ACHN (cell line): ENCODE measurements at regions not wholly inside any gene's neighbourhood (a gene's known extent, or its start where the extent isn't known, plus 50 kb on each side); places are given as distances from the start of the nearest gene placed in this dataset.

Experiments used
- DNase-seq: peaks from one replicate; pipeline ENCODE4 v3.0.0-alpha.2; 2015
- in situ Hi-C: cut with HindIII; loops from 2 replicates; pipeline ENCODE4 v1.10.0; 2017; ENCODE audit warnings: low sequenced_read_pairs, low pct_ligation_motif_present, low pct_unique_long_range_greater_than_20kb

GRCh38 chr15:69628256-69629093, 175.9 kb downstream of the RPLP1 start:
- DNase-seq: no peak
- in situ Hi-C loops: no loop called here

GRCh38 chr15:69629631-69630161, 177.1 kb downstream of the RPLP1 start:
- DNase-seq: no peak
- in situ Hi-C loops: no loop called here

- no peak for DNase-seq
- in situ Hi-C loops: no loop called here
These were observed 178.4 kb downstream of the RPLP1 start for GRCh38 chr15:69631005-69631404.

DNA sequence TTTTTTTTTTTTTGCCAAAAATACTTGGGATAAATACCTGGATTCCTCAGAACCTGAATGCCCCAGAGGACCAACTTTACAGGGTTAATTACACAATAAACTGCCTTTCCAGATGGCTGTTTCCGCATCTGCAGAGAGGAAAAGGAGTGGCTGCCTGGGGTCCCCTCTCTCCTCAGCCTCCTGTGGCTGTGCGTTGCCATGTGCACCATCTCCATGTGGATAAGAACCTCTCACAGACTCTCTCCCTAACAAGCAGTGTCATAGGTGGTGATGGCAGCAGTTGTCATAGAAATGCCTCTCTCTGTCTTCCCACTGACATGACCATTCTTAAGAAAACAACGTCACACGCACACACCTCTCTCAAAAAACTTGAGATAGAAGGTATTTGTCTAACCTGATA, 179.4 kb downstream of the RPLP1 start:
- no peak for DNase-seq
- in situ Hi-C loops: no loop called here

- DNase-seq: no peak
- in situ Hi-C loops: no loop called here
These were observed 182.2 kb downstream of the RPLP1 start for GRCh38 chr15:69634860-69635259.

DNA sequence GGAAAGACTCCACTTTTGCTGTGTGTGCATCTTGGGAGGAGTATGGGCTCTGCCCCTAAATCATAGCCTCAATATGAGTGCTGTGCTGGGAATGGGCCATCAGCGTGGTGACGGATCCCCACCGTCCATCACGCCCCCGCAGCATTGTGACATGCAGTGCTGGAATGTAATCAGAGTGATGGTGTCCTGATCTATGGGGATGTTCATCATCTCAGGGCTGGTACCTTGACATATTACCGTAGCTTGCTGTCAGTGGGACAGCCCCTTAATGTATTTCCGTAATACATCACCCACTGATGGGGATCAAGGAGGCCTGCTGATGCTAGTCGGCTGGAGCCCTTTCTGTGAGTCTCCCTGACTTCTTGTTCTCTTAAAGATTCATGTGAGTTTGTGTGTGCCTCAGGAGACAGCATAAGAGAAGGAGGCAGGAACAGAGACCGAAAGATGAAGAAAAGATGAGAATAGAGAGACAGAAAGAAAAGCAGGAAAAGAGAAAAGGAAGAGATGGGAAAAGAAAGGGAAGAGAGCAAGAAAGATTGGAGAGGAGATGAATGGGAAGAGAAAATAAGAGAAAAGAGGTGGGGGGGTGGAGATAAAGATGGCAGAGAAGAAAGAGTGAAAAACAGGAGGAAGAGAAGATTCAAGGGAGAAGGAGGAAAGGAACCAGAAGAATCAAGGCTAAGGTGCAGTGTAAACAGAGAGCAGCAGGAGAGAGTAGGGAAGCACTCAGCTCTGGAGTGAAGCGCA, 183.7 kb downstream of the RPLP1 start:
- no peak for DNase-seq
- in situ Hi-C loops: no loop called here

DNA sequence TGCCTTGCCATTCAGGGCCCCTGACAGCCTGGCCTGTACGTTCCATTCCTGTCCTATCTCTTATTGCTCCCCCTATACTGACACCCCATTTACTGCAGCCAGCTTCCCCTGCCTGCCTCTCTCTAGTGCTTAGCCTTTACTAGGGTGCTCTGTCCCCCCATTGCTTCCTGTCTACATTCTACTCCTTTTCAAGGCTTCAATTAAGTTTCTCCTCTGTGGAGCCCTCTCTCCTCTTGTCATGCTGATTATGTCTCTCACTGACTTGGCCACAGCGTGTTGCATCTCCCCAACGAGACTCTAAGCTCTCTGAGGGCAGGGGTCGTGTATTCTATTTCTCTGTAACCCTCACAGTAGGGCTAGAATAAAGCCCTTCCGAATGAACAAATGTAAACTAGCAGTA, 185.2 kb downstream of the RPLP1 start:
- in situ Hi-C loops: no loop called here
- DNase-seq: no peak

GRCh38 chr15:69643476-69643875, 190.9 kb downstream of the RPLP1 start:
- in situ Hi-C loops: no loop called here
- no peak for DNase-seq

- no peak for DNase-seq
- in situ Hi-C loops: no loop called here
These were observed 191.4 kb downstream of the RPLP1 start for GRCh38 chr15:69643971-69644370.

DNA sequence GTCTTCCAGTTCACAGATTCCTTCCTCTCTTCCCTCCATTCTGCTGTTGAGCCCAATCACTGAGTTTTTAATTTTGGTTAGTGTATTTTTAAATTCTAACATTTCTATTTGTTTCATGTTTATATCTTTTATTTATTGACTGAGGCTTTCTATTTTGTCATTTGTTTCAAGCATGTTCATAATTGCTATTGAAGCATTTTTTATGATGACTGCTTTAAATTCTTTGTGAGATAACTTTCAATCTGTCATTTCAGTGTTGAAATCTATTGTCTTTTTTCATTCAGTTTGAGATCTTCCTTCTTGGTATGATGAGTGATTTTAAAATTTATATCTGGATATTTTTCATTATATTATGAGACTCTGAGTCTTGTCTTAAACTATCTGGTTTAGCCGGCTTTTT, 192.3 kb downstream of the RPLP1 start:
- DNase-seq: no peak
- in situ Hi-C loops: no loop called here

DNA sequence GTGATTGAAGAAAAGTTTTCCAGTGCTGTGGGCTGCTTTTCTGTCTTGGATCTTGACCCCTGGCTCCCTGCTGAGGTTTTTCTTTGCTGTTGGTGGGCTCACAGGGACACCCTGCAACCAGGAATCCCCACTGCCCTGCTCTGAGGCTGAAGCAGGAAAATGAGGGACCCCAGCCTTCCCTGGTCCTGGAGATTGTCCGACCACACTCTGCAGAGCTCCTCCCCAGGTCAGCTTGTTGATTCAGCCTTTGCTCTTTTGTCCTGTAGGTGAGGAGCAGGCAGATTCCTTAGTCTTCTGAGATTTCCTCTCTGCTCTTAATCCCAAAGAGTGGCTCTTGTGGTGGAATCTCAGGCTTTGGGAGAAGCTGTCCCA, 194.5 kb downstream of the RPLP1 start:
- DNase-seq: no peak
- in situ Hi-C loops: no loop called here

GRCh38 chr15:69648212-69648611, 195.6 kb downstream of the RPLP1 start:
- no peak for DNase-seq
- in situ Hi-C loops: no loop called here

- no peak for DNase-seq
- in situ Hi-C loops: no loop called here
These were observed 196.4 kb downstream of the RPLP1 start for GRCh38 chr15:69648775-69649735.

DNA sequence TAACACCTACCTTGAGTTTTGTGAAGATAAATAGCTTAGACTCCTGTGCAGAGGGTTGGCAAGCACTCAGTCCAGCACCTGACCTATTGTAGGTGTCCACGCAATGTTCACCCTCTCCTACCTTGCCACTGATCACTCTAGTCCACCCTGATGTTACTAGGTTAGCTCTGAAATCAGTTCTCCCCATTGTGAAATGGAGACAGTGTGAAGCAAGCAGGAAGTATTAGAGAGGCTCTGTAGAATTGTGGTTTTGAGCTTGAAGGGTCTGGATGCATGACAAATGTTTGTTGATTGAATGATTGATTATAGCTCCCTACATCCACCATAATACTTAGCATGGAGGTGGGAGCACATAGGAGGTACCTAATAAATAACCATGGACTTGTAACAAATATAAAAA, 199.7 kb downstream of the RPLP1 start:
- in situ Hi-C loops: no loop called here
- no peak for DNase-seq

DNA sequence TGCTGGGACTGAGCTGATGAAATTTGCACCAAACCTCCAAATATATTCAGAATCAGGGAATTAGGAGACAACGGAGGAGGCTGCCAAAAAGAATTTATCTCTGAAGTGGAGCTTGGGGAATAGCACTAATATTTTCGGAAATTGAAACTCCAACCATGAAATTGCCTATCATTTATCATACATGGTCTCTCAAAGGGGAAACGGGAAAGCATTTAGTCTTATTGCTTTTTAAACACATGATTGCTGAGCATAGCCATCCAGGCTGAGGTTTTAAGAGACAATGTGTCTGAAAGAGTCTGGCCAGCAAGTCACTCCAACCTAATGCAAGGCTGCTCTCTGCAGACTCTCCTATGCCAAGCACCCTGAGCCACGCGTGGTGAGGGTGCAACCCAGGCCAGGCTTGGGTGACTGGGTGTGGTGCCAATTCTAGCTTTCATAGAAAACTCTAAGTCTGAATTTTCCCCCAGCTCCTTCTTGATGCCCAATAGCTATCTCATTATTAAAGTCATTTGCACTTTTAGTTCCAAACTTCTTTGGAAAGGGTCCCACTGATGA, 200.2 kb downstream of the RPLP1 start:
- in situ Hi-C loops: no loop called here

GRCh38 chr15:69653306-69653705, 200.7 kb downstream of the RPLP1 start:
- DNase-seq: no peak

More for the DNA sequence above, 200.2 kb downstream of the RPLP1 start:
- no peak for DNase-seq

GRCh38 chr15:69653846-69654245, 201.2 kb downstream of the RPLP1 start:
- in situ Hi-C loops: no loop called here
- no peak for DNase-seq

More at GRCh38 chr15:69653306-69653705, 200.7 kb downstream of the RPLP1 start:
- in situ Hi-C loops: no loop called here

DNA sequence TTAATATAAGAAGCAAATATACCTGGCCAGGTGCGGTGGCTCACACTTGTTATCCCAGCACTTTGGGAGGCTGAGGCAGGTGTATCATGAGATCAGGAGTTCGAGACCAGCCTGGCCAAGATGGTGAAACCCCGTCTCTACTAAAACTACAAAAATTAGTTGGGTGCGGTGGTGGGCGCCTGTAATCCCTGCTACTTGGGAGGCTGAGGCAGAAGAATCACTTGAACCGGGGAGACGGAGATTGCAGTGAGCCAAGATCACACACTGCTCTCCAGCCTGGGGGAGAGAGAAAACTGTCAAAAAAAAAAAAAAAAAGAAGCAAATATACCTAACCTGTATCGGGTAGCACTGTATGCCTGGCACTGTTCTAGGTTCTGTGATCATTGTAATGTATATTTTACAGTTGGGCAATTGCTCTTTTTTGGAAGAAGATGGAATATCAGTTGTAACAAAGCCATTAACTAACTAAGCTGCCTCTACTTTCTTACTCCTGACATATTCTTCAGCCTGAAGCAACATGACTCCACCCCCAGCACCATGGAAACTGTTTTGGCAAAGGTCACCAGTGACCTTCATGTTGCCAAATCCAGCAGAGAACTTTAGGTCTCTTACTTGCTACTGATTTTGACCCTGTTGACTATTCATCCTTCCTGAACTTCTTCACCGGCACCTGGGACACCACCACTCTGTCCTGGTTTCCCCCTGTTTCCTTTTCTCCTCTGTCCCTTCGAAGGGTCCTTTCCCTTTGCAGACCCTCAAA, 203.8 kb downstream of the RPLP1 start:
- in situ Hi-C loops: no loop called here
- no peak for DNase-seq
